ENCODE measurements at regions not wholly inside any gene's neighbourhood (a gene's known extent, or its start where the extent isn't known, plus 50 kb on each side); places are given as distances from the start of the nearest gene placed in this dataset.
"Not testable (repeated sequence)": the region's sequence is repeated elsewhere in the genome, so short reads cannot be mapped to it uniquely, and the experiment has no call there.

DNA sequence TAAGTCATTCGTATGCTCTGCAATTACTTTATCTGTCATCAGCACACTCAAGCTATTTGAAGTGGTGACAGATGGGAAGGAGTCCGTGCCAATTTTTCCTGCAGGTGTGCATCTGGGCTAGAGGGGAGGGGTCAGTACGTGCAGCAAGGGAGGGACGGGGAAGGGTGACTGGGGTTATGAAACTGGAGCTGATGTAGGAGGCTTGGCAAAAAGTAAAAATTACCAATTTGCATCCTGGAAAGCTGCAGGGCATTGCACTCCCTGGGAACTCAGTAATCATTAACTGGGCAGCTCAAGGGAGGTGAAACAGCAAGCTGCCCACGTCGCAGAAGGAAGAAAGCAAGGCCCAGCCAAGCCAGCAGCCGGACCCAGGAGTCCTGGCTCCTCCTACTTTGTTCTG is 87.1 kb upstream of the TMEM45B start:
- no peak for DNase-seq (ENCODE audit: low read depth in 2 of 2)

DNA sequence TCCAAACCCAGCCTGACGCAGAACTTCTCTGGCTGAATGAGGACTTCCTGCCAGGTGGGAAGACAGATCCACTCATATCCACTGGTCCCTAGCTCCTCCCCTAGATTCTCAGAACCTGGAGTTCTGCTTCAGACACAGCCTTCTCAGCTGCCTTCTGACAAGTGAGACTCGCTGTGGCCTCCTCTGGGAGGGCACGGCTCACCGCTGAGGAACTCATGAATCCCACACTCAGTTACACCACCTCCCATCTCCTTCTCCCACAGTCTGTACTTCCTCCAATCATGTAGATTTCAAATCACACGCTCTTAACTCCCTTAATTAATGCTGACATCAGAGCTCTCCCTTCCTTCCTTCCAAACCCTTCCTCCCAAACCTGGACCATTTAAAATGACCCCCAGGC is 86.4 kb upstream of the TMEM45B start:
- no peak for DNase-seq (ENCODE audit: low read depth in 2 of 2)

DNA sequence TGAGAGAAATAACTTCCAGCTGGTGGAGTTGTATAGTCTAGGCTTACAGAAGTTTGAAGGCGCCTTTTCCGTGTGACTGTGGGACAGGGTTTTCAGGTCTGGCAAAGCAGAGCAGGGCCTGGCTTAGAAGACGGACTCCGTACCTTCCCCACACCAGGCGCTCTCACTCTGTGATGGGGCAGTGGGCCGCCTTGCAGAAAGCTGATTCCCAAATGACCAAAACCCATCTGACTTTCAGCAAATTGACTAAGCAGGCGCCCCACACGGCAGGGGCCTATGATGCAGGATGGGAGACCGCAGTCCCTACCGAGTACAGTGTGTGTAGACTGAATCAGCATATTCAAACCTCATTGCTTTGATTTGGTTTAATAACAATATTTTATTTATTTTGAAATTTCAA is 85.8 kb upstream of the TMEM45B start:
- DNase-seq (ENCODE audit: low read depth in 2 of 2), result no peak

DNA sequence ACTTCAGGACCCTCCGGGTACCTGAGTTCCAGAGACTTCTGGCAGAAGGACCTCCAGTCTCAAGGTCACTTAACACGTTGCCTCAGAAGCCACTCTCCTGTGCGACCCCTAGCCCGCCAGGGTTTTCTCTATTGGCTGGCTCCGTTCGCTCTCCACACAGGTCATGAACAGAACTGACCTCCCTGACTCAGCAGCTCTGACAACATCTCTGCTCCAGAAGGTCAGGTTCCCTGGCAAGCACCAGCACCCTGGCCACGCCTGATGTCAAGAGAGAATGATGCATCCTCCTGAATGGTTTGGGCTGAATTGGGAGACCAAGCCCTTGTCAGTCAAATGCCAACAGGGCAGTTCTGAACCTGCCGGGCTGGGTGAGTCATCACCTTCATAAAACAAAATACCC is 84.3 kb upstream of the TMEM45B start:
- DNase-seq (ENCODE audit: low read depth in 2 of 2), result no peak

DNA sequence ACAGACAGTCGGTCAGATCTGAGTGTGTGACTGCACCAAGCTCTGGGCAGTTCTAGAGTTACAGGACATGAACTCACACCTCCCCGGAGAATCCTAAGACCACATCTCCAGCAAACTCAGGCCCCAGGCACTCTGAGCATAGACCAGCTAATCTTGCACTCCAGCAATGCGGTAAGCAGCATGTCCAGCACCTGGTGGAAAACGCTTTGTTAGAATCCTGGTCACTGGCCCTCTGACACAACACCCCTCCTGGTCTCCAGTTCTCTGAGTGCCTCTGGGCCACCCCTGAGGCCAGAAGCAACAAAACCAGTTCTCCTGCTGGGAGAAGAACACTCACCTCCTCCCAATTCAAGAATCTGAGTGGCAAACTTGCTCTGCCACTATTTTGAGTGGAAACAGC is 82.7 kb upstream of the TMEM45B start:
- DNase-seq (ENCODE audit: low read depth in 2 of 2), result no peak

DNA sequence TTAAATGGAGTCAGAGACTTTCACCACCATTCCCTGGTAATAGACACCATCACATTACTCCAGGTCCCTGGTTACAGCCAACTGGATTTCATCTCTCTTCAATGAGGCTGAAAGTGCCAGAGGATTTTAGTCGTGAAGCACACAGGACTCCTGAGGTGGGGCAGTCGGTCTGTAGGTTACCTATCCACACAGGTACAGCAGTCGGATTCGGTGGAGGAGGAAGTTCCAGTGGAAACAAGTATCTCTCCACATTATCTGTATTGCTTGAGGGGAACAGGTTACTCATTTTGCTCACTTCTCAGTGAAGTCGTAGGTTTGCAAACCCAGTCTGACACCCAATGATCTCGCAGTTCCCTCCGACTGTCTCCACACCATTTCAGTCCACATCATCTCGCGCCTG is 82.3 kb upstream of the TMEM45B start:
- no peak for DNase-seq (ENCODE audit: low read depth in 2 of 2)

DNA sequence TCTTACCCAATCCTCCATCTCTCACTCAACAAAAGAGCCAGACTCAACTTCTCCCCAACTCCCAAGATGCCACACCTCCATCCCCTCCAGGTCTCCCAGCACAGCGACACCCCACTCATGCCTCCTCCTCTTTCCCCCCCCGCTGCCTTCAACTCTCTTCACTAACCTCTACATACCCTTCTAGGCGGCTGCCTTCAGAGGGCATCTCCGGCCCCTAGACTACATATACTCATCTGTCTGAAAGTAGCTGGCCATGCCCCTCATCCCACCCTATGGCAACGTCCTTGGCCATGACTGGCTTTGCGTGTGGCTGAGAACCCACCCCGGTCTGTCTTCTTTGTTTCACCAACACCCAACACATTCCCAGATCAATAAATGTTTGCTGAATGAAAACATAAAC is 81.7 kb upstream of the TMEM45B start:
- no peak for DNase-seq (ENCODE audit: low read depth in 2 of 2)

DNA sequence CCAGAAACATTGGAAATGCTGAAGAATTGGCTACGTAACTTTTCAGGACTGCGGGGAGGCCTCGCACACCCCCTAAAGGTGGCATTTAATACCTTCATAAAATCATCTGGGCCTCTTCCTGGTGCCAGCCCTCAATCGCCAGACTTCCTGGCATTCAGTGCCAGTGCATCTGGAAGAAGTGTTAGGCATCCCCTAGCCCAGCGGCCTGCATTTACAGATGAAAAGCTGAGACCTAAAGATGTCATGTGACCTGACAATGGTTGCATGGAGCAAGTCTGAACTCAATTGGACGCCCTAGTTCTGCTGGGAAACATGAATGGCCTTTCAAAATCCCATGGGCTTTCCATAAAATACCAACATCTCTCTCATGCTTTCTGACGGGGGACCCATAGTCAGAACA is 81.0 kb upstream of the TMEM45B start:
- no peak for DNase-seq (ENCODE audit: low read depth in 2 of 2)

DNA sequence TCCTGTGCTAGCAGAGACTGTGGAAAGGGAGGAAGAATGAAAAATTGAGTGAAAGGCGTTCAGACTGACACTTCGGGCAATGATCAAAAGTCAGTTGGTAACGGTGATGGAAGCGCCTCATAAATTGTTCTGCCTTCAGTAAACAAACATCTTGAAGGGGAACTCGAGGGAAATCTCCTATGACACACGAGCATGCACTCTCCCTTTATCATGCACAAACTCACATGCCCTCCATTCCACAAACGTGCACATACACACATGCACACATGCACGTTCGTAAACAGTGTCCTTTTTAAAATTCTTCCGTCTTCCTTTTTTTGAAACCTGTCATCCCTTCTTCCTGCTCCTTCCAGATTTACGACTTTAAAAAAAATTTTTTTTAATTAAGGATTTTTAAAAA is 77.8 kb upstream of the TMEM45B start:
- no peak for DNase-seq (ENCODE audit: low read depth in 2 of 2)

DNA sequence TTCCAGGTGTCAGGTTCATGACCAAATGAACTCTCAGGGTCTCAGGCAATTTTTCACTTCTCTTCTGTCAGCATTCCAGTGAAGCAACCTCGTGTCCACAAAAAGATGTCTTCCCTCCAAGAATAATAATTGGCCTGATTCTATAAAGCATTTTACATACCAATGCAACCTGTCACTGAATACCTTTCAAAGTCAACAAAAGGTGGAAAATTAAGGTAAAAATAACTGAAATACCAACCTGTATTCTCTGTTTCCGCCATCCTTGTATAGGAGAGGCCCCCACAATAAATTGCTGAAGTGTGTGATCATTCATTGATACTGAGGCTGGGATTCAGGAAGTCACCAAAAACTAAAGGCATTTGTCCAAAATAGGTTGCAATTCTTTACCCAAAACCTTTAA is 77.4 kb upstream of the TMEM45B start:
- DNase-seq (ENCODE audit: low read depth in 2 of 2), result no peak

DNA sequence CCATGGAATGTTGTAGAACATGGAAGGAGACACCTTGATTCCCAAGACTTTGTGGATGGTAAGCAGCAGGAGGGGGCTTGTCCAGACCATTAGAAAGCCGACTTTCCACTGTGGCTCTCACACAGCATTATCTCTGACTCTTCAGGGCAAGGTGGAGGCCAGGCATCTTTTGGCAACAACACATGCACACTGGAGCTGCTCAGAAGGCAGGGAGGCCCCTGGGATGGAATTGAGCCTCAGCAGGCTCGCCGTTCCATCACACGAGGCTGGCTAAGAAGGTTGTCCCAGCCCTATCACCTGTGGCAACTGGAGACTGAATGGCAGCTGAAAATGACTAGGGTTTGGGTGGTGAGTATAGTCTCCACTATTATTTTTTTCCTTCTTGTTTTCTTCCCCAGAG is 76.3 kb upstream of the TMEM45B start:
- DNase-seq (ENCODE audit: low read depth in 2 of 2), result no peak

DNA sequence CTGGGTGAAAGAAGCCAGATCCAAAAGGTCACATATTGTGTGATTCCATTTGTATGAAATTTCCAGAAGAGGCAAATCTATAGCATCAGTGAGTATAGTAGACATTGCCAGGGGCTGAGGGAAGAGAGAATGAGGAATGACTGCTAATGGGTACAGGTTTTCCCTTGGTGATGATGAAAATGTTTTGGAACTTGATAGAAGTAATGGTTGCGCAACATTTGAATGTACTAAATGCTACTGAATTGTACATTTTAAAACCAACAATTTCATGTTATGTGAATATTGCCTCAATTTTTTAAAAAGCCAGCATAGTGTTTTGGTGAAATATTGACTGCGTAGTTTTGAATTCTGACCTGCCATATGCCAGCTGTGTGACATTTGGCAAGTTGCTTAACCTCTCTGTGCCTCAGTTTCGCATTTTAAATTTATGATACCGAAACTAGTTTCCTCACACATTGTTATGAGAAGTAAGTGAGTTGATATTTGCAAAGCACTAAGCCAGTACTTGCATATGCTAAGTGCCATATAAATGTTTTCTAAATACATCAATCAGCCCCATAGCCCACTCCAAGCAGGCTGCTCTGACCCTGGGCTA is 75.4 kb upstream of the TMEM45B start:
- no peak for DNase-seq (ENCODE audit: low read depth in 2 of 2)

DNA sequence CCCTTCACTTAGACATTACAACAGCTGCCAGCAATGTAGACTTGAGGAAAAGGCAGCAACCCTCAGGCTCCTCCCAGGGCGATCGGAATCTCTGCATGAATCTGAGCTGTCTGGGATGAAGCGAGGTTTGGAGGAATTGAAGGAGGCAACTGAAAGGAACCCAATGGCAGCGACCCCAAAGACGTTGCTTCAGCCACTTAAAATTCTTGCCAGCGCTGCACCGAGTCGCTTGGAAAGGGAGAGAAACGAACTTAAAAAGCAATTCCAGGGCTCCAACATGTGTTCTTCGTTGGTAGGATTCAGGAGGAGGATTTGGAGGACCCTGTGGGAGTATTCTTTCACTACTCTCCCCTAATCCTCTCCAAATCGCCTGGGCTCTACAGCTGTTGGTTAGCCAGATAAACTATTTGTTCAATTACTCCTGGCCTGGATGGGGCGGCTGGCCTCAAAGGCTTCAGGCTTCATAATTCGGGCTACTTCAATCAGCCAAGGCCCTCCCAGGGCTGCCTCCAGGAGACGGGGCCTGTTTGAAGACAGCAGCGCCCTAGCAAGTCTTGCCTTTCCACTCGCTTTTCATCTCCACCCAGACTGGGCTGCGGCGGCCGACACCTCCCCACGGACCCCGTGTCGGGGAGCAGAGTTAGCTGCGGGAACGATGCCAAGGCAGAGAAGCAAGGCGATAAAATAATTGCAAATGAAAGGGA is 72.4 kb upstream of the TMEM45B start:
- DNase-seq (ENCODE audit: low read depth in 2 of 2), result no peak

DNA sequence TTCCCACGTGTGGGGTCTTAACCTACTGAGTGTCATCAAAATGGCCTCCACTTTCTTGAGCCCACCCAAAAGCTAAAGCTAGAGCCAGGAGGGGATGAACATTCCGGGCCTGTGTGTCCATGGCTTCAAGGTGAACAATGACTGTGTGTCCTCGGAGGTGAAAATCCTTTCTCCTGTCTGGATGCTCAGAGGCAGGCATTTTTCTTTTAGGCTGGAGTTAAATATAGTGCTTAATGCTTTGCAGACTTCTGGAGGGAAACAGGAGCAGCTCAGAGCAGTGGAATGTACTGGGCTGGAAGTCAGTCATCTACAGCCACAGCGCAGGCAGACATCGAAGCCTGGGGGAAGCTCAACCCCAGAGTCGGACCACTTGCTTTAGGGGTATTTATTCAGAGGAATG is 68.6 kb upstream of the TMEM45B start:
- DNase-seq (ENCODE audit: low read depth in 2 of 2), result no peak

DNA sequence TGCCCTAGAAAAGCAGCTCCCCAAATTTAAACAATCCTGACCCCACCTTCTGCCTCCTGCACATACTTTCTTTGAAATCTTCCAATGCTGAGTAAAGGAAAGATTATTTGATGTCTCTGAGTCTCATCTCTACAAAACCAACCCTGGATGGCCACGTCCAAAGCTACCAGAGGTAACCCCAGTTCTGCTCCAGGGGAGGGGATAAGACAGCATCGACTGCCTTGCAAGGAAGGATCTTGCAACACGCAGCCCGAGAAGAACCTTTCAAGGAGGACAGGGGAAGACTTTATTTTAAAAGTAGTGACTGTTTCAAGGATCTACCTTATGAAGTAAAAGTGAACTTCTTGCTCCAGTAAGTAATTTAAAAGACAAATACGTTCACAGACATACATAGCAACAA is 66.5 kb upstream of the TMEM45B start:
- no peak for DNase-seq (ENCODE audit: low read depth in 2 of 2)

DNA sequence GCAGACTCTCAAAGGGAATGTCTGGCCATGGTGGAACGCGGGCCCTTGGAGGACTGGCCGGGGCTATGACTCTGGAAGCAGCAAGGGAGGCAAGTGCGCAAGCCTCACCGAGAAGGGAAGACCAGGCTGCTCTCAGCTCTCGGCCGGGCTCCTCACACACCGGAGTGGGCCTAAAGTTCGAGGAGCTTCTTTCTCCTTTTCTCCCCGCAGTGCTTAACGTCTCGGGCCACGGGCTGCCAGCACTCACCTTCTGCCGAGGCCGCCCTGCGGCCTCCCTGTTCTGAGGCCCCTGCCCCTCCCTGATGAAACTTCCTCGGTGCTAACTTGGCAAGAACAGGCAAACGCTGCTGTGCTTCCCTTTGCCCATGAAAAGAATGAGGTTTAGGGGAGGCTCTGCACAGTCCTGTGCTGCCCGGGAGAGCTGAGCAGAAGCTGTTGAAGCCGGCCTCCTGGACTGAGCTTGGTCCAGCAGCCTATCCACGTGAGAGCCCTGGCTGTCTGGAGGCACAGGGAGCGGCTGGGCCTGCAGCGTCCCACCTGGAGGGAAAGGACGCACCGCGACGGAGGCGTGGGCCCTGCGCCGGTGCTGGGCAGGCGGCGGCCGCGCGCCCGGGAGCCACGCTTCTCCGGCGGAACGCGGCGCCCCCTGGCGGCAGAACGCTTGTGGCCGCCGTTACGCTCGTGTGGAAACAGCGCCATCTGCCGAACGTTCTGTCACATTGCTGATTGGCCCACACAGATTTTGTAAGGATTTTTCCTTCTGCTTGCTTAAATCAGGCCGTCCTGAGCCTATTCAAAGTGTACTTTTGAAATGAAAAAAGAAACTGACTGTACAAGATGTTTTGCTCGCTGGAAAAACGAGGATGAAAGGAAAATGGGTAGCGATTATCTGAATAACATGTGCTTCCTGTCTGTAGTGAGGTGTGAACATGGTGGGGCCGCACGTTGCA is 65.0 kb upstream of the TMEM45B start:
- peak; percentile 30 to 54 for DNase-seq (ENCODE audit: low read depth in 2 of 2)

DNA sequence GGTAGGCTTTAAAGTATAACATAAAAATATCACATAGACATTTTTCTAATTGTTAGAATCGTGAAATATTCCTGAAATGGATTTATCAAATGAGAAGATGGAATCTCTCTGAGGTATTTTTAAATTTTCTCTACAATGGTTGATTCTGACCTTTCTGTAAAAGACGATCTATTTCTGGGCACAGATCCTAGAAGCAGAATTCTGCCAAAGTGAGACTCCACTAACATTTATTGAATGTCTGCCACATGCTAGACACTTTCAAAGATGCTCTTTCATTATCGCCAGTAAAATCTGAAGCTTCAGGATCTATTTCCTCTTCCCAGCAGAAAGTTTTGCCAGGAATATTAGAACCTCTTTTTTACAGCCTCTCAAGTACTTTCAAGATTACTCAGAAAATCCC is 64.1 kb upstream of the TMEM45B start:
- DNase-seq (ENCODE audit: low read depth in 2 of 2), result no peak

DNA sequence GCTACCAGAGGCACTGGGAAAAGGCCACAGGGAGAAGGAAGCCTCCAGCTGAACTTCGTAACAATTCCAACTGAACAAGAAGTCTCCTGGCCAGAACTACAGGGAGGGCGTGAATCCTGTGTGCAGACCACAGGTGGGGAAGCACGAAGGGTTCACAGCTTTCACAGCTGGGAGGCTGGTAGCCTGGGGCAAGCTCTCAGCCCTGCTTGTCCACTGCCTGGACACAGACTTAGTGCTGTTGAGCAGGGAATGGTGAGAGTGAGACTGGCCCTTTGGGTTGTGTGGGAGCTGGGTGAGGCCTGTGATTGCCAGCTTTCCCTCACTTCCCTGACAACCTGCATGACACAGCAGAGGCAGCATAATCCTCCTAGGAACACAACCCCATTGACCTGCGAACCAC is 52.1 kb upstream of the TMEM45B start:
- DNase-seq (ENCODE audit: low read depth in 2 of 2), result not testable (repeated sequence)

DNA sequence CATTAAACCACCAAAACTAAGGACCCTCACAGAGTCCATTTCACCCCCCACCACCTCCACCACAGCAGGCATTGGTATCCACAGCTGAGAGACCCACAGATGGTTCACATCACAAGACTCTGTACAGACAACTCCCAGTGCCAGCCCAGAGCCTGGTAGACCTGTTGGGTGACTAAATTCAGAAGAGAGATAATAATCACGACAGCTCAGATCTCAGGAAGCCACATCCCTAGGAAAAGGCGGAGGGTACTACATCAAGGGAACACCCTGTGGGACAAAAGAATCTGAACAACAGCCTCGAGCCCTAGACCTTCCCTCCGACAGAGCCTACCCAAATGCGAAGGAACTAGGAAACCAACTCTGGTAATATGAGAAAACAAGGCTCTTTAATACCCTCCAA is 51.4 kb upstream of the TMEM45B start:
- not testable (repeated sequence) for DNase-seq (ENCODE audit: low read depth in 2 of 2)

Data from stimulated activated CD8-positive, alpha-beta memory T cell treated with anti-CD3 and anti-CD28 coated beads, Interleukin-7, amount 100 ng/mL, for 4 hours (primary cell).